ENCODE measurements at regions not wholly inside any gene's neighbourhood (a gene's known extent, or its start where the extent isn't known, plus 50 kb on each side); places are given as distances from the start of the nearest gene placed in this dataset.

DNA sequence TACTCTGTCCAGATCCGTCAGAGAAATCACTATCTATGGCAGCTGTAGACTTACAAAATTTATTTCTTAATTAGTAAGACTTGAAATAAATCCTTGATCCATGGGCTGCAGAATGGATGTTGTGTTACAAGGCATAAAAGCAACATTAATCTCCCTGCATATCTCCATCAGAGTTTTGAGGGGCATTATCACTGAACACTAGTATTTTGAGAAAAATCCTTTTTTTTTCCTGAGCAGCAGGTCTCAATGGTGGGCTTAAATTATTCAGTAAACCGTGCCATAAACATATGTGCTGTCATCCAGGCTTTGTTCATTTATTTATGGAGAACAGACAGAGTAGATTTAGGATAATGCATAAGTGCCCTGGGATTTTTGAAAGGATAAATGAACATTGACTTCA lies 457.9 kb upstream of the CTSO start:
- H3K27me3 ChIP-seq (replicated peaks; ENCODE audit: insufficient read depth), result no peaks in the 10 kb centered on the region
- no peak for TF ChIP-seq POLR2A (IDR thresholded peaks at IDR 0.05)
- TF ChIP-seq POLR2AphosphoS5 (IDR thresholded peaks at IDR 0.05), result no peak
- TF ChIP-seq, protein P1, sequence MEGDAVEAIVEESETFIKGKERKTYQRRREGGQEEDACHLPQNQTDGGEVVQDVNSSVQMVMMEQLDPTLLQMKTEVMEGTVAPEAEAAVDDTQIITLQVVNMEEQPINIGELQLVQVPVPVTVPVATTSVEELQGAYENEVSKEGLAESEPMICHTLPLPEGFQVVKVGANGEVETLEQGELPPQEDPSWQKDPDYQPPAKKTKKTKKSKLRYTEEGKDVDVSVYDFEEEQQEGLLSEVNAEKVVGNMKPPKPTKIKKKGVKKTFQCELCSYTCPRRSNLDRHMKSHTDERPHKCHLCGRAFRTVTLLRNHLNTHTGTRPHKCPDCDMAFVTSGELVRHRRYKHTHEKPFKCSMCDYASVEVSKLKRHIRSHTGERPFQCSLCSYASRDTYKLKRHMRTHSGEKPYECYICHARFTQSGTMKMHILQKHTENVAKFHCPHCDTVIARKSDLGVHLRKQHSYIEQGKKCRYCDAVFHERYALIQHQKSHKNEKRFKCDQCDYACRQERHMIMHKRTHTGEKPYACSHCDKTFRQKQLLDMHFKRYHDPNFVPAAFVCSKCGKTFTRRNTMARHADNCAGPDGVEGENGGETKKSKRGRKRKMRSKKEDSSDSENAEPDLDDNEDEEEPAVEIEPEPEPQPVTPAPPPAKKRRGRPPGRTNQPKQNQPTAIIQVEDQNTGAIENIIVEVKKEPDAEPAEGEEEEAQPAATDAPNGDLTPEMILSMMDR (IDR thresholded peaks at IDR 0.05), result no peak
- H3K9me3 ChIP-seq, result no peaks in the 10 kb centered on the region
- no peaks in the 10 kb centered on the region for H3K4me1 ChIP-seq (replicated peaks)
- DNase-seq (ENCODE audit: low spot score), result no peak
- H3K36me3 ChIP-seq, result no peaks in the 10 kb centered on the region
- H3K4me3 ChIP-seq, result no peak overlapping the region
- H3K27ac ChIP-seq, result no peak overlapping the region
- intact Hi-C loops (cut with DNase I), result loop anchor here (10.0 kb wide), 1 partner anchor 173 kb away; no protein-coding TSS in a partner anchor
- WGBS, result 90% methylated on average over 2 of the region's 2 CpGs

DNA sequence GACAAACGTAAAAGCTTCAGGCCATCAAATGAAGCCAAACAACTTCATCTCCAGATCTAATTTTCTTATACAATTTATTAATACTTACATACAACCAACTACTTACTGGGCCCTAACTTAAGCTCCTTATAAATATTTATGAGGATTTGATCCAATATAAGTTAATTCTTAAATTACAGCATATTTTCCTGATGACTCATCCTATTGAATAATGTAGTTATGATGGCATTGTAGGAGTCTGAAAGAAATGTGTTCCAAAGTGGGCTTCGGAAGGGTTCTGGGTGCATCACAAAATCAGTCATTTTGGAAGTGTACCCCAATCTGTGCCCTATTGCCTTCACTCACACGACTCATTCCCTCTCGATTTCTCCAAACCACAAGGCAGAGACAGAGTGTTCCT lies 455.1 kb upstream of the CTSO start:
- H3K27ac ChIP-seq, result no peak overlapping the region
- H3K27me3 ChIP-seq (replicated peaks; ENCODE audit: insufficient read depth), result no peaks in the 10 kb centered on the region
- DNase-seq (ENCODE audit: low spot score), result no peak
- H3K36me3 ChIP-seq, result no peaks in the 10 kb centered on the region
- no peaks in the 10 kb centered on the region for H3K4me1 ChIP-seq (replicated peaks)
- TF ChIP-seq, protein P1 (IDR thresholded peaks at IDR 0.05), result no peak
- TF ChIP-seq POLR2AphosphoS5 (IDR thresholded peaks at IDR 0.05) (no peak), POLR2A (IDR thresholded peaks at IDR 0.05) (no peak)
- WGBS, result 93% methylated on average over 4 of the region's 4 CpGs
- intact Hi-C loops (cut with DNase I), result no loop called here
- no peaks in the 10 kb centered on the region for H3K9me3 ChIP-seq
- no peak overlapping the region for H3K4me3 ChIP-seq

DNA sequence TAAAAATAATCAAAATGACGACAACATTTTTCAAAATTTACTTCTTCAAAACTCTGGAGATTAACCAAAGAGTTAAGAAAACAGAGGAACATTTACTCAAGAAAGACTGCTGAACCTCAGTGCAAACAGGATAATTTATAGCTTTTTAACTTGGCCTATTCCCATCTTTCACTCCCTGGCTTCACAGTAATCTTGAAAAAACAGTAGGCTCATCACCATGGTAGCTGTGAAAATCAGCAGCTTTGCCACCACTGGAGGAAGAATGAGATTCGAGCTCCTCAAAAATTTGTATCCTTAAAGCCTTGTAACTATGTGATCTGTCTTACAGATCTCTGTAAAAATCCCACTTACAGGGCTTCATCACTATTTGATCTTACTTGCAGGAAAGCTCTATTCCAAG lies 447.7 kb upstream of the CTSO start:
- 44% methylated on average over 2 of the region's 2 CpGs for WGBS
- Histone ChIP-seq H3K36me3 (no peaks in the 10 kb centered on the region), H3K27ac (no peak overlapping the region), H3K4me1 (replicated peaks) (no peaks in the 10 kb centered on the region), H3K27me3 (replicated peaks; ENCODE audit: insufficient read depth) (no peaks in the 10 kb centered on the region), H3K4me3 (no peak overlapping the region), H3K9me3 (no peaks in the 10 kb centered on the region)
- no peak for DNase-seq (ENCODE audit: low spot score)
- intact Hi-C loops (cut with DNase I), result no loop called here
- TF ChIP-seq, protein P1 (IDR thresholded peaks at IDR 0.05), result no peak
- no peak for TF ChIP-seq POLR2A (IDR thresholded peaks at IDR 0.05)
- TF ChIP-seq POLR2AphosphoS5 (IDR thresholded peaks at IDR 0.05), result no peak

DNA sequence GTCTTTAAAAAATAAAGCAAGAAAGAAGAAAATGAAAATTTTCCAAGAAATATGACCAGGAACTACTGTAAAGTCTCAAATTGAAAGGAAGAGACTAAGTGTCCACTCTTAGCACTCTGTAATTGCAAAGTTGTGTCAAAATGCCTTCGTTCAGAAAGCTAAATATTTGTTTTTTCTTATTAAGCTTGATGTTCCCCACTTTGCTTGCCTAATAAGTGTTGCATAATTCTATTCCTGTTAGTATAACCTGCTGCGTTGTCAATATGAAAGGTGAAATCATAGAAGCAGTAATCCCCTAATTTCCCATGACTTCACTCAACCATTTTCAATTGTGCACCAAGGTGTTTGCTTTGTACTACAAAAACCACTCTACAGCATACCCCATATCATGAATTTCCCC lies 442.9 kb upstream of the CTSO start:
- no peak for TF ChIP-seq POLR2AphosphoS5 (IDR thresholded peaks at IDR 0.05)
- TF ChIP-seq POLR2A (IDR thresholded peaks at IDR 0.05), result no peak
- TF ChIP-seq, protein P1 (IDR thresholded peaks at IDR 0.05), result no peak
- no peaks in the 10 kb centered on the region for H3K4me1 ChIP-seq (replicated peaks)
- intact Hi-C loops (cut with DNase I), result no loop called here
- H3K27me3 ChIP-seq (replicated peaks; ENCODE audit: insufficient read depth), result no peaks in the 10 kb centered on the region
- 75% methylated on average over 2 of the region's 2 CpGs for WGBS
- H3K4me3 ChIP-seq, result no peak overlapping the region
- no peaks in the 10 kb centered on the region for H3K36me3 ChIP-seq
- no peak for DNase-seq (ENCODE audit: low spot score)
- no peaks in the 10 kb centered on the region for H3K9me3 ChIP-seq
- H3K27ac ChIP-seq, result no peak overlapping the region

DNA sequence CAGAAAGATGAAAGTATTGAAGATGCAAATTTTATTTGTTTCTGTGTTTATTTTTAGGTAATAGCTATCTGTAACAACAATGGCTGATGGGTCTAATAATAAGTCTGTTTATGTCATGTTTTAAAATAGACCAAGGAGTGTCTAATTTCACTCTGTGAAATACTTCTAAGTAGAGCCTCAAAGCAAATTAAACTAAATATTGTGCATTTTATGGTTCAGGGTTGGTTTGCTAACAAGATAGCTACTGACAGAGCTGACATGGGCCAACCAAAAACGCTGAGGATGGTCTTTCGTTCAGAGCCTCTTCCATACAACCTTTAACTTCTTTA lies 437.6 kb upstream of the CTSO start:
- Histone ChIP-seq H3K4me1 (replicated peaks) (no peaks in the 10 kb centered on the region), H3K27ac (no peak overlapping the region), H3K27me3 (replicated peaks; ENCODE audit: insufficient read depth) (no peaks in the 10 kb centered on the region), H3K9me3 (no peaks in the 10 kb centered on the region), H3K4me3 (no peak overlapping the region), H3K36me3 (no peaks in the 10 kb centered on the region)
- intact Hi-C loops (cut with DNase I), result no loop called here
- 68% methylated on average over 2 of the region's 2 CpGs for WGBS
- TF ChIP-seq, protein P1 (IDR thresholded peaks at IDR 0.05), result no peak
- TF ChIP-seq POLR2A (IDR thresholded peaks at IDR 0.05) (no peak), POLR2AphosphoS5 (IDR thresholded peaks at IDR 0.05) (no peak)
- DNase-seq (ENCODE audit: low spot score), result no peak

All from prostate gland (tissue), 2 donors.